PC-3 (cell line): ENCODE measurements at regions not wholly inside any gene's neighbourhood (a gene's known extent, or its start where the extent isn't known, plus 50 kb on each side); places are given as distances from the start of the nearest gene placed in this dataset.

Source experiments
- ATAC-seq: fragments of 200-7000 bp; cut with Tn5 transposase; 2 replicates; pipeline ENCODE4 v1.9.1; 2020; ENCODE audit warnings: mild to moderate bottlenecking, moderate library complexity
- BruUV-seq: library from RNA; stranded (reverse); fragments of 400-500 nt; replicated peaks from 2 replicates; lab custom pipeline; 2021; lab: Mats Ljungman, UMichigan
- CTCF ChIA-PET: fragments of 300-600 bp; sonication (Branson Sonifier 250); formaldehyde crosslinking; loops from one replicate; lab custom pipeline; 2022; ENCODE audit warnings: antibody characterized with exemption; lab: Charles Lee
- POLR2A ChIA-PET: fragments of 300-600 bp; sonication (Branson Sonifier 250); formaldehyde crosslinking; loops from one replicate; lab custom pipeline; 2022; ENCODE audit warnings: antibody characterized with exemption; ENCODE audit not compliant: unreplicated experiment; lab: Charles Lee
- DNase-seq: peaks from one replicate; pipeline ENCODE4 v3.0.0-alpha.2; 2015
- H2AFZ ChIP-seq: fragments of 300-600 bp; sonication (generic); 2 replicates; pipeline ENCODE4 v1.6.0; 2016; ENCODE audit warnings: antibody characterized with exemption, low read length
- H3F3A ChIP-seq: fragments of 300-600 bp; sonication (generic); one replicate; pipeline ENCODE4 v1.6.0; 2017; ENCODE audit warnings: antibody characterized with exemption, low read length, control low read depth, mild to moderate bottlenecking; ENCODE audit not compliant: unreplicated experiment
- H3K27ac ChIP-seq: fragments of 300-600 bp; sonication (generic); 2 replicates; pipeline ENCODE4 v1.5.1; 2016; ENCODE audit warnings: mild to moderate bottlenecking, low read length
- H3K27me3 ChIP-seq: fragments of 300-600 bp; sonication (generic); 2 replicates; pipeline ENCODE4 v1.6.1; 2016; ENCODE audit warnings: low read length, mixed read lengths
- H3K36me3 ChIP-seq: fragments of 300-600 bp; sonication (generic); 2 replicates; pipeline ENCODE4 v1.6.1; 2016; ENCODE audit warnings: low read depth, mixed run types, low read length, mixed read lengths
- H3K4me1 ChIP-seq: fragments of 300-600 bp; sonication (generic); 2 replicates; pipeline ENCODE4 v1.5.1; 2016; ENCODE audit warnings: low read length; ENCODE audit not compliant: insufficient read depth
- H3K4me2 ChIP-seq: fragments of 300-600 bp; sonication (generic); 2 replicates; pipeline ENCODE4 v1.6.0; 2016; ENCODE audit warnings: low read length
- H3K4me3 ChIP-seq: fragments of 300-600 bp; sonication (generic); 2 replicates; pipeline ENCODE4 v1.5.1; 2016; ENCODE audit warnings: mild to moderate bottlenecking, low read length, mixed read lengths
- H3K79me2 ChIP-seq: fragments of 300-600 bp; sonication (generic); 2 replicates; pipeline ENCODE4 v1.6.1; 2017; ENCODE audit warnings: low read length, mixed read lengths
- H3K9ac ChIP-seq: fragments of 300-600 bp; sonication (generic); 2 replicates; pipeline ENCODE4 v1.6.0; 2016; ENCODE audit warnings: mild to moderate bottlenecking, low read length
- H3K9me2 ChIP-seq: fragments of 300-600 bp; sonication (generic); replicated peaks from 2 replicates; pipeline ENCODE4 v1.6.1; 2016; ENCODE audit warnings: mixed run types, low read length, mixed read lengths
- H3K9me3 ChIP-seq: fragments of 300-600 bp; sonication (generic); 2 replicates; pipeline ENCODE4 v1.6.1; 2016; ENCODE audit warnings: low read length, mixed read lengths
- H4K20me1 ChIP-seq: fragments of 300-600 bp; sonication (generic); 2 replicates; pipeline ENCODE4 v1.6.1; 2016; ENCODE audit warnings: low read length, mixed read lengths
- CTCF ChIP-seq: fragments of 300-600 bp; sonication (generic); conservative IDR thresholded peaks from 2 replicates; pipeline ENCODE4 v1.5.1; 2017; ENCODE audit warnings: antibody characterized with exemption, low read depth, mild to moderate bottlenecking, low read length
- EZH2 ChIP-seq: fragments of 300-600 bp; sonication (generic); IDR thresholded peaks from one replicate; pipeline ENCODE4 v1.6.1; 2017; ENCODE audit warnings: antibody characterized with exemption, mild to moderate bottlenecking, low read length; ENCODE audit not compliant: unreplicated experiment
- EZH2phosphoT487 ChIP-seq: fragments of 300-600 bp; sonication (generic); IDR thresholded peaks from 2 replicates; pipeline ENCODE4 v1.6.1; 2018; ENCODE audit warnings: mild to moderate bottlenecking, antibody characterized with exemption, low read length, borderline replicate concordance
- intact Hi-C: fragments of 100-400 bp; cut with micrococcal nuclease; formaldehyde crosslinking; loops from 2 replicates; pipeline ENCODE4 v1.9.0; 2023

DNA sequence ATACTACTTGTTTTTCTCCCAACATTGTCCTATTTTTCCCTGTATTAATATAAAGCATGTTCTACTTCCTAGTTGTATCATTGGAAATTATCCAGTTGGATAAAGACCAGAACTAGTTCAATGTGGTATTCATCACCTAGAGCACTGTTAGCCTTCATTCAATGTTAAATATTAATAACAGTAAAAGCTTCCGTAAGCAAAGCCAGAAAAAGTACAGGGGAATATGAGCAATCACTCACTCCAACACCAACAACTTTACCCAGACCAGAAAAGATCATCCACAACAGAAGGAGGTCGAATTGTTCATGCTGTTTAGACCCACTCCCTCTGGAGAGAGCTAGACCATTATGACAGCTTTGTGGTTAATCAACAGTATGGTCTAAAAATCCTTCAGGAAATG lies 728.4 kb downstream of the MAT2B start:
- Histone ChIP-seq H3K4me3 (no peak overlapping the region), H2AFZ (no peak overlapping the region), H3K27me3 (no peaks in the 10 kb centered on the region), H3K9me3 (0 out of 2 replicates have a peak, but pooled peaks cover 4% of the 10 kb centered on the region), H3F3A (no peaks in the 10 kb centered on the region), H3K27ac (no peak overlapping the region), H3K4me1 (no peaks in the 10 kb centered on the region), H3K36me3 (no peaks in the 10 kb centered on the region), H3K79me2 (no peaks in the 10 kb centered on the region), H3K9ac (no peak overlapping the region), H4K20me1 (no peaks in the 10 kb centered on the region), H3K4me2 (no peak overlapping the region), H3K9me2 (no peaks in the 10 kb centered on the region)
- intact Hi-C loops, result no loop called here
- ATAC-seq (no peak), DNase-seq (no peak)
- no TSS peak for BruUV-seq
- ChIA-PET POLR2A (no interaction called here), CTCF (no interaction called here)
- TF ChIP-seq EZH2phosphoT487 (no peak), CTCF (no peak), EZH2 (no peak)

- CTCF ChIA-PET, result no interaction called here
- no TSS peak for BruUV-seq
- intact Hi-C loops, result no loop called here
- H3K4me1 ChIP-seq, result no peaks in the 10 kb centered on the region
- H3K9me3 ChIP-seq, result 0 out of 2 replicates have a peak, but pooled peaks cover 4% of the 10 kb centered on the region
- H3K4me3 ChIP-seq, result no peak overlapping the region
- no peaks in the 10 kb centered on the region for H3K27me3 ChIP-seq
- TF ChIP-seq CTCF (no peak), EZH2phosphoT487 (no peak), EZH2 (no peak)
- DNase-seq, result no peak
- H3K9ac ChIP-seq, result no peak overlapping the region
- no peak overlapping the region for H2AFZ ChIP-seq
- H3K27ac ChIP-seq, result no peak overlapping the region
- H3K4me2 ChIP-seq, result no peak overlapping the region
- H3K36me3 ChIP-seq, result no peaks in the 10 kb centered on the region
- no peaks in the 10 kb centered on the region for H3F3A ChIP-seq
- no peaks in the 10 kb centered on the region for H3K79me2 ChIP-seq
- POLR2A ChIA-PET, result no interaction called here
- no peaks in the 10 kb centered on the region for H3K9me2 ChIP-seq
- no peak for ATAC-seq
- H4K20me1 ChIP-seq, result no peaks in the 10 kb centered on the region
These were observed 728.9 kb downstream of the MAT2B start for GRCh38 chr5:164234321-164234720.

GRCh38 chr5:164235300-164235891 lies 730.0 kb downstream of the MAT2B start:
- Histone ChIP-seq H3K27me3 (no peaks in the 10 kb centered on the region), H3K4me1 (no peaks in the 10 kb centered on the region), H2AFZ (no peak overlapping the region), H3K9ac (no peak overlapping the region), H3K36me3 (no peaks in the 10 kb centered on the region), H3K9me2 (no peaks in the 10 kb centered on the region), H4K20me1 (no peaks in the 10 kb centered on the region), H3K79me2 (no peaks in the 10 kb centered on the region), H3K27ac (no peak overlapping the region), H3K4me2 (no peak overlapping the region), H3F3A (no peaks in the 10 kb centered on the region), H3K9me3 (0 out of 2 replicates have a peak, but pooled peaks cover 4% of the 10 kb centered on the region), H3K4me3 (no peak overlapping the region)
- ChIA-PET CTCF (no interaction called here), POLR2A (no interaction called here)
- intact Hi-C loops, result no loop called here
- DNase-seq (peak; percentile 31), ATAC-seq (no peak; the same call in 1 of the 2 replicates)
- no peak for TF ChIP-seq CTCF
- no peak for TF ChIP-seq EZH2phosphoT487
- no peak for TF ChIP-seq EZH2
- no TSS peak for BruUV-seq
